ENCODE measurements at regions not wholly inside any gene's neighbourhood (a gene's known extent, or its start where the extent isn't known, plus 50 kb on each side); places are given as distances from the start of the nearest gene placed in this dataset.

DNA sequence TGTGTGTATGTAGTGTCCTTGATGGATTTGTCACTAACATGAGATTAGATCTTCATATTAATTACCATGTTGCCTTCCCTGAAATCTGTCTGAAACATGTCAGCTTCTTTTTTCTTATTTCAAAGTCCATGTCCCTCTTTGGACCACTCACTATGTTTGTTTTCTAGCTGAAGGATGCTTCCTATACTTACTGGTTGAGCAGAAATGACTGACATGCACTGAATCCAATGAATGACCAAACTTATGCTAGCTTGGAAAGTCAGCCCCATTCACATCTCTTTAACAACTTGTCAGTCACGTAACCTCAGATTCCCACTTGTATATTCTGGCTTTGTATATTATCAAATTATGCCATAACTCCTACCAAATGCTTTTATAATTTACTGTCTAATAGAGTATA is 69.9 kb upstream of the STK39 start:
- Histone ChIP-seq H3K9me3 (no peaks in the 10 kb centered on the region), H3K27me3 (no peaks in the 10 kb centered on the region), H3K27ac (no peak overlapping the region), H3K36me3 (ENCODE audit: low read depth, missing control alignments) (no peaks in the 10 kb centered on the region), H3K4me1 (no peaks in the 10 kb centered on the region), H3K4me3 (no peak overlapping the region)
- DNase-seq, result no peak
- intact Hi-C loops (cut with DNase I; ENCODE audit: low total_unique reads), result no loop called here
- TF ChIP-seq CTCF (IDR thresholded peaks at IDR 0.05) (no peak), POLR2A (IDR thresholded peaks at IDR 0.05) (no peak)
- WGBS, 2 donors, result 95 to 97% methylated on average over 1 of the region's 1 CpG

GRCh38 chr2:168320267-168320666 is 72.9 kb upstream of the STK39 start:
- intact Hi-C loops (cut with DNase I; ENCODE audit: low total_unique reads), result no loop called here
- DNase-seq, result no peak
- Histone ChIP-seq H3K27ac (no peak overlapping the region), H3K9me3 (no peaks in the 10 kb centered on the region), H3K36me3 (ENCODE audit: low read depth, missing control alignments) (no peaks in the 10 kb centered on the region), H3K4me1 (no peaks in the 10 kb centered on the region), H3K4me3 (no peak overlapping the region), H3K27me3 (no peaks in the 10 kb centered on the region)
- TF ChIP-seq POLR2A (IDR thresholded peaks at IDR 0.05), result no peak

DNA sequence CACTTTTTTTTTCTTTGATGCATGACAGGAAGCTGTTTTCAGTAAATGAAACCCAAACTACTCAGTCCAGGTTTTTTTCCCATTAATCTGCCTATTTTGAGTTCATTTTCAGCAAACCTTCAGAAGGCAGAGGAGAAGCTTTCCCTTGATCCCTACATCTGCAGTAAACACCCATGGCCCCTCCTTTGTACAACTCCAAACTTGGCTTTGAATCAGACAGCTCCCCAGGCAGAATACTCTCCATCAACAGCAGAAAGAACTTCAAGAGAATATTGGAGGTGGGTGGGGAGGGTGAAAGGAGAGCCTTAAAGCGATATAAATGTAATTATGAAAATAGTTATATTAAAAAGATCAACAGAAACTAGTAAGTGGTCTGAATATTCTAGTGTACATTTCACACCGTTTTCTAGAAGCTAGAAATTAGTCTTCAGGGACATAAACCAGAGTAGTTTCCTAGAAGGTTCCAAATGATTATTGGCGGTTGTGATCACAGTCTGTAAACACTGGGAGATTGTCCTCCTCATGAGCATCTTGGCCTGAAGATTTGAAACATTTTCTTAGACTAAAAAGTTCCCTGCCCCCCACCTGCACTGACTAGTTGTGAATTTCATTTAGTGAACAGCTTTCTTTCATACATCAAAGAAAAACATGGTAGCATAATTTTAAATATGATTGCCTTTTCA is 75.1 kb upstream of the STK39 start:
- no peaks in the 10 kb centered on the region for H3K36me3 ChIP-seq (ENCODE audit: low read depth, missing control alignments)
- H3K4me3 ChIP-seq, result no peak overlapping the region
- no peaks in the 10 kb centered on the region for H3K27me3 ChIP-seq
- no peak for TF ChIP-seq POLR2A (IDR thresholded peaks at IDR 0.05)
- TF ChIP-seq CTCF (IDR thresholded peaks at IDR 0.05), result no peak
- no peaks in the 10 kb centered on the region for H3K4me1 ChIP-seq
- DNase-seq, result no peak
- 68% methylated on average over 3 of the region's 3 CpGs for WGBS, 2 donors
- intact Hi-C loops (cut with DNase I; ENCODE audit: low total_unique reads), result no loop called here
- H3K9me3 ChIP-seq, result no peaks in the 10 kb centered on the region
- H3K27ac ChIP-seq, result no peak overlapping the region

DNA sequence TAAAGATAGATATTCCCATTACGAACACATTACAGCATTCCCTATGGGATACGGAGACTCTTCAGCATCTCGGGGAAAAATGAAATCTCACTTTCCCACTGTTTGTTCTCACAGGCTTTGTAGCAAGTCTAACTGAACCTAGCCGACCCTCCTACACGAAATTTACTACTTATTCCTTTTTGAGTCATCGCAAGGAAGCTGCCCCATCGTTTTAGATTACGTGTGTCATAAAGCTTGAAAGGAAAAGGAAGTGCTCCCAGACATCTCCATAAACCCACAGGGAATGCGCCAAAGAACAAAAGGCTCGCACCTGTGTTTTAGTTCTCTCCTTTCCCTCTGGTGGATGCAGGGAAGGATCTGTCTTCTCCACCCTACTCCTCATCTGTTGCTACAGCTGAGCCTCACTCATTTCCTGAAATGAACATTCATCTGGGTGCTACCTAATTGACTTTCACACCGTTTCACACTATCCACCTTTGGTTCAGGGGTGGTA is 76.2 kb upstream of the STK39 start:
- Histone ChIP-seq H3K9me3 (no peaks in the 10 kb centered on the region), H3K4me1 (no peaks in the 10 kb centered on the region), H3K27me3 (no peaks in the 10 kb centered on the region), H3K36me3 (ENCODE audit: low read depth, missing control alignments) (no peaks in the 10 kb centered on the region), H3K27ac (no peak overlapping the region), H3K4me3 (no peak overlapping the region)
- DNase-seq, result no peak
- WGBS, 2 donors, result 55 to 58% methylated on average over 11 of the region's 11 CpGs
- TF ChIP-seq POLR2A (IDR thresholded peaks at IDR 0.05), result no peak
- intact Hi-C loops (cut with DNase I; ENCODE audit: low total_unique reads), result no loop called here

GRCh38 chr2:168326572-168326971 is 79.2 kb upstream of the STK39 start:
- no peak for DNase-seq
- no peak for TF ChIP-seq CTCF (IDR thresholded peaks at IDR 0.05)
- TF ChIP-seq POLR2A (IDR thresholded peaks at IDR 0.05), result no peak
- Histone ChIP-seq H3K4me1 (no peaks in the 10 kb centered on the region), H3K27ac (no peak overlapping the region), H3K4me3 (no peak overlapping the region), H3K36me3 (ENCODE audit: low read depth, missing control alignments) (no peaks in the 10 kb centered on the region), H3K9me3 (no peaks in the 10 kb centered on the region), H3K27me3 (no peaks in the 10 kb centered on the region)
- WGBS, 2 donors, result 79 to 86% methylated on average over 2 of the region's 2 CpGs
- intact Hi-C loops (cut with DNase I; ENCODE audit: low total_unique reads), result no loop called here

DNA sequence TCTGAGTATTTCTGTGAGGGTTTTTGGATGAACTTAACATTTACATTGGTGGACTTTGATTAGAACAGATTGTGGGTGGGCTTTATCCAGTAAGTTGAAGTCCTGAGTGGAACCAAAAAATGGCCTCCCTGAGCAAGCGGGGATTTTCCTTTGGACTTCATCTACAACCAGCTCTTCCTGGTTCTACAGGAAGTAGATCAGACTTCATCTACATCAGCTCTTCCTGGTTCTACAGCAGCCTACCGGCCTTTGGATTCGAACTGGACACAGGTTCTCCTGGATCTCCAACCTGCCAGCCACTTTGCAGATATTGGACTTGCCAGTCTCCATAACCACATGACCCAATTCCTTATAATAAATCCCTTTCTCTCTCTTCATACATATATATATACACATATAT is 79.9 kb upstream of the STK39 start:
- intact Hi-C loops (cut with DNase I; ENCODE audit: low total_unique reads), result no loop called here

More for the DNA sequence above, 79.9 kb upstream of the STK39 start:
- Histone ChIP-seq H3K36me3 (ENCODE audit: low read depth, missing control alignments) (no peaks in the 10 kb centered on the region), H3K4me1 (no peaks in the 10 kb centered on the region), H3K27ac (no peak overlapping the region), H3K4me3 (no peak overlapping the region), H3K27me3 (no peaks in the 10 kb centered on the region), H3K9me3 (no peaks in the 10 kb centered on the region)
- TF ChIP-seq POLR2A (IDR thresholded peaks at IDR 0.05) (no peak), CTCF (IDR thresholded peaks at IDR 0.05) (no peak)
- no peak for DNase-seq
- whole genome bisulfite sequencing, 2 donors, result 93 to 96% methylated on average over 3 of the region's 3 CpGs

Measured in testis (tissue), 2 donors.